WTC11 (cell line): ENCODE measurements at regions not wholly inside any gene's neighbourhood (a gene's known extent, or its start where the extent isn't known, plus 50 kb on each side); places are given as distances from the start of the nearest gene placed in this dataset.

Experiments
- ATAC-seq: fragments of 200-7000 bp; cut with Tn5 transposase; 2 replicates; pipeline ENCODE4 v1.10.0; 2021; ENCODE audit warnings: mild to moderate bottlenecking, moderate library complexity
- CTCF ChIA-PET: fragments of 300-600 bp; sonication (Branson Sonifier 250); formaldehyde crosslinking; loops from one replicate; lab custom pipeline; 2021; ENCODE audit warnings: antibody characterized with exemption; lab: Charles Lee
- POLR2A ChIA-PET: fragments of 350-600 bp; sonication (Branson Sonifier 250); formaldehyde crosslinking; loops from one replicate; lab custom pipeline; 2021; ENCODE audit warnings: antibody characterized with exemption; lab: Charles Lee
- DNase-seq: peaks from one replicate; pipeline ENCODE4 v3.0.0; 2021; ENCODE audit warnings: low spot score
- H3K27ac Mint-ChIP-seq: 2 replicates; pipeline ENCODE4 v1.8.0; 2021; ENCODE audit warnings: mixed read lengths
- H3K27me3 Mint-ChIP-seq: 2 replicates; pipeline ENCODE4 v1.8.0; 2021; ENCODE audit warnings: low read depth, mild to moderate bottlenecking, moderate library complexity, mixed read lengths
- H3K36me3 Mint-ChIP-seq: 2 replicates; pipeline ENCODE4 v1.8.0; 2021; ENCODE audit warnings: mixed read lengths
- H3K4me1 Mint-ChIP-seq: 2 replicates; pipeline ENCODE4 v1.8.0; 2022; ENCODE audit warnings: mixed read lengths
- H3K4me3 Mint-ChIP-seq: 2 replicates; pipeline ENCODE4 v1.8.0; 2021; ENCODE audit warnings: mild to moderate bottlenecking, moderate library complexity, mixed read lengths
- H3K9me3 Mint-ChIP-seq: 2 replicates; pipeline ENCODE4 v1.8.0; 2021; ENCODE audit warnings: mixed read lengths
- AFF4 ChIP-seq: sonication (generic); formaldehyde crosslinking; IDR thresholded peaks from 2 replicates; pipeline ENCODE4 v1.8.1; 2023; ENCODE audit warnings: mild to moderate bottlenecking, missing genetic modification reagents, borderline replicate concordance
- AR ChIP-seq: fragments of 250-450 bp; sonication (Bioruptor Pico); IDR thresholded peaks from 2 replicates; pipeline ENCODE4 v1.9.0; 2021; ENCODE audit warnings: mild to moderate bottlenecking
- CTCF ChIP-seq: fragments of 200-600 bp; IDR thresholded peaks from 2 replicates; pipeline ENCODE4 v1.8.0; 2022; ENCODE audit warnings: antibody characterized with exemption
- ESRRA ChIP-seq: sonication (generic); formaldehyde crosslinking; IDR thresholded peaks from 2 replicates; pipeline ENCODE4 v1.8.1; 2022; ENCODE audit warnings: mild to moderate bottlenecking, missing genetic modification reagents, borderline replicate concordance
- ETV6 ChIP-seq: sonication (generic); formaldehyde crosslinking; IDR thresholded peaks from 2 replicates; pipeline ENCODE4 v1.8.1; 2022; ENCODE audit warnings: mild to moderate bottlenecking, missing genetic modification reagents
- FOXK1 ChIP-seq: sonication (generic); formaldehyde crosslinking; IDR thresholded peaks from 2 replicates; pipeline ENCODE4 v1.8.0; 2022; ENCODE audit warnings: mild to moderate bottlenecking, moderate library complexity, missing genetic modification reagents
- IRF1 ChIP-seq: sonication (generic); formaldehyde crosslinking; IDR thresholded peaks from 2 replicates; pipeline ENCODE4 v1.8.0; 2023; ENCODE audit warnings: missing genetic modification reagents
- IRF2 ChIP-seq: sonication (generic); formaldehyde crosslinking; IDR thresholded peaks from 2 replicates; pipeline ENCODE4 v1.8.0; 2022; ENCODE audit warnings: low read depth, missing genetic modification reagents, borderline replicate concordance
- NFATC4 ChIP-seq: fragments of 250-450 bp; sonication (Bioruptor Pico); IDR thresholded peaks from 2 replicates; pipeline ENCODE4 v1.9.0; 2021; ENCODE audit warnings: mild to moderate bottlenecking
- SMAD3 ChIP-seq: sonication (generic); formaldehyde crosslinking; IDR thresholded peaks from 2 replicates; pipeline ENCODE4 v1.8.0; 2022; ENCODE audit warnings: missing genetic modification reagents, mild to moderate bottlenecking, borderline replicate concordance
- STAT6 ChIP-seq: sonication (generic); formaldehyde crosslinking; conservative IDR thresholded peaks from 2 replicates; pipeline ENCODE4 v1.8.1; 2023; ENCODE audit warnings: mild to moderate bottlenecking, low read depth, missing genetic modification reagents, moderate library complexity
- TP53 ChIP-seq: sonication (generic); formaldehyde crosslinking; IDR thresholded peaks from 2 replicates; pipeline ENCODE4 v1.8.1; 2023; ENCODE audit warnings: mild to moderate bottlenecking, missing genetic modification reagents
- ZBTB21 ChIP-seq: sonication (generic); formaldehyde crosslinking; IDR thresholded peaks from 2 replicates; pipeline ENCODE4 v1.8.1; 2023; ENCODE audit warnings: mild to moderate bottlenecking, missing genetic modification reagents, borderline replicate concordance
- ZNF423 ChIP-seq: fragments of 250-450 bp; sonication (Bioruptor Pico); IDR thresholded peaks from 2 replicates; pipeline ENCODE4 v2.1.2; 2022; ENCODE audit warnings: mild to moderate bottlenecking, moderate library complexity
- ZNF532 ChIP-seq: fragments of 250-450 bp; sonication (Bioruptor Pico); IDR thresholded peaks from 2 replicates; pipeline ENCODE4 v1.9.0; 2021; ENCODE audit warnings: mild to moderate bottlenecking, borderline replicate concordance
- ZSCAN18 ChIP-seq: fragments of 250-450 bp; sonication (Bioruptor Pico); IDR thresholded peaks from 2 replicates; pipeline ENCODE4 v2.1.2; 2022; ENCODE audit warnings: mild to moderate bottlenecking, moderate library complexity

GRCh38 chr22:19663821-19664355, 50.4 kb upstream of the SEPTIN5 start:
- Mint-ChIP-seq H3K4me1 (peaks cover 15% of the 10 kb centered on the region), H3K27ac (0 out of 2 replicates have a peak overlapping the region, but pooled peaks have one; percentile 42), H3K27me3 (peaks cover 10% of the 10 kb centered on the region), H3K4me3 (no peak overlapping the region), H3K36me3 (no peaks in the 10 kb centered on the region), H3K9me3 (no peaks in the 10 kb centered on the region)
- ATAC-seq: peak; percentile 71
- ChIA-PET CTCF (interaction anchor here (0.6 to 8.4 kb wide), 4 partner anchors 15 to 34 kb away, joined by 3 to 70 read pairs (median 4); no protein-coding TSS in a partner anchor), POLR2A (interaction anchor here (0.6 kb wide), 1 partner anchor 26 kb away, joined by 5 read pairs; no protein-coding TSS in a partner anchor)
- no peak for DNase-seq
- no peak for TF ChIP-seq ZNF423 (CRISPR knock-in tag)
- TF ChIP-seq IRF2: no peak
- no peak for TF ChIP-seq AFF4 (CRISPR knock-in tag)
- no peak for TF ChIP-seq ZSCAN18 (CRISPR knock-in tag)
- TF ChIP-seq ESRRA (CRISPR knock-in tag): no peak
- TF ChIP-seq ZBTB21: no peak

- no peaks in the 10 kb centered on the region for H3K36me3 Mint-ChIP-seq
- ATAC-seq (no peak), DNase-seq (no peak)
- H3K4me3 Mint-ChIP-seq: no peak overlapping the region
- H3K9me3 Mint-ChIP-seq: no peaks in the 10 kb centered on the region
- peaks cover 10% of the 10 kb centered on the region for H3K27me3 Mint-ChIP-seq
- POLR2A ChIA-PET: no interaction called here
- CTCF ChIA-PET: interaction anchor here (0.6 to 8.4 kb wide), 5 partner anchors 15 to 146 kb away, joined by 3 to 70 read pairs (median 3); no protein-coding TSS in a partner anchor
- peaks cover 15% of the 10 kb centered on the region for H3K4me1 Mint-ChIP-seq
- no peak overlapping the region for H3K27ac Mint-ChIP-seq
- TF ChIP-seq FOXK1 (no peak), IRF1 (CRISPR knock-in tag) (no peak), STAT6 (no peak), AR (no peak), ETV6 (CRISPR knock-in tag) (no peak), SMAD3 (CRISPR knock-in tag) (no peak), TP53 (CRISPR knock-in tag) (no peak), NFATC4 (no peak), ZNF532 (CRISPR knock-in tag) (no peak), CTCF (no peak)
These were observed 49.9 kb upstream of the SEPTIN5 start for GRCh38 chr22:19664406-19664805.
